Uterus (tissue), 3 donors: ENCODE measurements at regions not wholly inside any gene's neighbourhood (a gene's known extent, or its start where the extent isn't known, plus 50 kb on each side); places are given as distances from the start of the nearest gene placed in this dataset.

Experiments used
- DNase-seq, 2 donors: peaks; one replicate each; pipeline ENCODE4 v3.0.0-alpha.2; 2019 to 2020
- H3K27ac ChIP-seq, 2 donors: fragments of 200-600 bp; sonication (generic); 1 replicate in 1 of 2; 2 replicates in 1 of 2; pipeline ENCODE4 v1.5.1; 2016 to 2018
- H3K27me3 ChIP-seq, 2 donors: fragments of 200-600 bp; sonication (generic); one replicate each; pipeline ENCODE4 v1.5.1; 2018 to 2019; ENCODE audit warnings: control low read depth in 1 of 2
- H3K36me3 ChIP-seq, 2 donors: fragments of 200-600 bp; sonication (generic); one replicate each; pipeline ENCODE4 v1.5.1; 2019; ENCODE audit warnings: control low read depth in 1 of 2
- H3K4me1 ChIP-seq, 2 donors: fragments of 200-600 bp; sonication (generic); one replicate each; pipeline ENCODE4 v1.5.1; 2018 to 2019; ENCODE audit warnings: control low read depth in 1 of 2
- H3K4me3 ChIP-seq, 2 donors: fragments of 200-600 bp; sonication (generic); 1 replicate in 1 of 2; 2 replicates in 1 of 2; pipeline ENCODE4 v1.5.1; 2018 to 2019; ENCODE audit warnings: mild to moderate bottlenecking in 1 of 2
- H3K9me3 ChIP-seq, 2 donors: fragments of 200-600 bp; sonication (generic); one replicate each; pipeline ENCODE4 v1.5.1; 2019; ENCODE audit warnings: control low read depth in 1 of 2
- POLR2A ChIP-seq, 2 donors: fragments of 450-650 bp; IDR thresholded peaks; one replicate each; pipeline ENCODE4 v1.6.1; 2016; ENCODE audit warnings: antibody characterized with exemption in 2 of 2, mild to moderate bottlenecking in 1 of 2, moderate library complexity in 1 of 2
- intact Hi-C: fragments of 100-400 bp; cut with DNase I; formaldehyde crosslinking; loops from one replicate; pipeline ENCODE4 v1.15.1; 2023; ENCODE audit warnings: low total_unique reads
- TF ChIP-seq, protein P1 (sequence below), 4 experiments: fragments of 200-600 bp in 2 of 4; fragments of 450-650 bp in 2 of 4; sonication (generic) in 2 of 4; IDR thresholded peaks; one replicate each; pipeline ENCODE4 v1.5.1; 2016 to 2019; ENCODE audit warnings: antibody characterized with exemption in 4 of 4, mild to moderate bottlenecking in 2 of 4, moderate library complexity in 1 of 4
- donor health status: DM: yes; HTN: yes; CAD: no.

DNA sequence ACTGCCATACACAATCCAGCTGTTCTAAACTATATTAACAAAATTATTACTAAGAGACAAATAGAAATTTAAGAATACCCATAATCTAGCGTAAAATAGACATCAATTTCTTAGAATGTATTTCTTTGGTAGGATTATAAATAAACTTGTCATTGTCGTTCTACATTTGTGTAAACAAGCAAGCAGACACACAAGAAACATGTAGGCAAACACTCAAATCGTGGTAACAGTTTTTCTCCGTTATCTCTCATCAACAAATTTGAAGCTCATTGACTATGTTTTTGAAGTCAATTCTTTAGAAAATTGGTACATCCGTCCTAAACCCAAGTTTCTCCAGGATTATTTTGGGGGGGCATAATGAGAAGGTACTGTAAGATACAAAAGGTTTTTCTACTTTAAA lies 832.2 kb downstream of the DTWD2 start:
- intact Hi-C loops = no loop called here
- H3K27me3 ChIP-seq = no peaks in the 10 kb centered on the region
- H3K4me1 ChIP-seq = no peaks in the 10 kb centered on the region
- no peak overlapping the region for H3K27ac ChIP-seq
- H3K36me3 ChIP-seq = no peaks in the 10 kb centered on the region
- no peaks in the 10 kb centered on the region for H3K9me3 ChIP-seq
- no peak for TF ChIP-seq POLR2A (IDR thresholded peaks at IDR 0.05)
- TF ChIP-seq, protein P1, sequence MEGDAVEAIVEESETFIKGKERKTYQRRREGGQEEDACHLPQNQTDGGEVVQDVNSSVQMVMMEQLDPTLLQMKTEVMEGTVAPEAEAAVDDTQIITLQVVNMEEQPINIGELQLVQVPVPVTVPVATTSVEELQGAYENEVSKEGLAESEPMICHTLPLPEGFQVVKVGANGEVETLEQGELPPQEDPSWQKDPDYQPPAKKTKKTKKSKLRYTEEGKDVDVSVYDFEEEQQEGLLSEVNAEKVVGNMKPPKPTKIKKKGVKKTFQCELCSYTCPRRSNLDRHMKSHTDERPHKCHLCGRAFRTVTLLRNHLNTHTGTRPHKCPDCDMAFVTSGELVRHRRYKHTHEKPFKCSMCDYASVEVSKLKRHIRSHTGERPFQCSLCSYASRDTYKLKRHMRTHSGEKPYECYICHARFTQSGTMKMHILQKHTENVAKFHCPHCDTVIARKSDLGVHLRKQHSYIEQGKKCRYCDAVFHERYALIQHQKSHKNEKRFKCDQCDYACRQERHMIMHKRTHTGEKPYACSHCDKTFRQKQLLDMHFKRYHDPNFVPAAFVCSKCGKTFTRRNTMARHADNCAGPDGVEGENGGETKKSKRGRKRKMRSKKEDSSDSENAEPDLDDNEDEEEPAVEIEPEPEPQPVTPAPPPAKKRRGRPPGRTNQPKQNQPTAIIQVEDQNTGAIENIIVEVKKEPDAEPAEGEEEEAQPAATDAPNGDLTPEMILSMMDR (IDR thresholded peaks at IDR 0.05) = no peak
- no peak for DNase-seq
- no peak overlapping the region for H3K4me3 ChIP-seq

DNA sequence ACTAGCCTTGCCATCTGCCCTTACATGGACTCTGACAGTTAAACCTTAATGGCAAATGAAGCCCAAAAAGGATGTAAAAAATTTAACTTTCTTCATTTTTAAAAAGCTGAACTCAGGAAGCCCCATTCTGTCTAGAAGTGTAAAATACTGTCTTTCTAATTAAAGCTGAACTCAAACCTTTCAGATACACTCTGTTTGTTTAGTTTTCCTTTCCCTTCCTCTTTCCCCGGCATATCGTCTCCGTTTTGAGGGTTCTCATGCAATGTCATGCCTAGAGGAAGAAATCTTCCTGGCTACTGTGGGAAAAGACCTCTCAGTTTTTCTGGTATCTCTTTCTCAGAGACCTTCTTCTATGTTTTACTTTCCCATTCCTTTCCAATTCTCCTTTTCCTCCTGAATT lies 841.5 kb downstream of the DTWD2 start:
- H3K27me3 ChIP-seq = no peaks in the 10 kb centered on the region
- intact Hi-C loops = no loop called here
- H3K36me3 ChIP-seq = no peaks in the 10 kb centered on the region
- no peak overlapping the region for H3K4me3 ChIP-seq
- H3K4me1 ChIP-seq = no peaks in the 10 kb centered on the region
- H3K27ac ChIP-seq = no peak overlapping the region
- H3K9me3 ChIP-seq = no peaks in the 10 kb centered on the region
- no peak for DNase-seq
- TF ChIP-seq, protein P1 (IDR thresholded peaks at IDR 0.05) = no peak
- TF ChIP-seq POLR2A (IDR thresholded peaks at IDR 0.05) = no peak

DNA sequence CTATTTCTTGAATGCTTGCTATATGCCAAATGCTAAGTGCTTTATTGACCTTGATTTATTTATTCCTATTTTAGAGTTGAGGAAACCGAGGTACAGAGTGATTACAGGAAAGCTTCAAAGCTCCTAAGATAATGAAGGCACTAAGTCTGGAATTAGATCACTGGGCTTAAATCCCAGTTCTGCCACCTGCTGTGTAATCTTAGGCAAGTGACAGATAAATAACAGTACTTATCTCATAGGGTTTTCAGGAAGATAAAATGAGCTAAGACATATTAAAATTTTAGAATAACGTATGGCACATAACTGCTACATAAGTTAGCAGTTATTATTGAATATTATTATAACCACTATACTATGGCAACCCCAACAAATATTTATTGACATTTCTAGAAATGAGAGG lies 843.8 kb downstream of the DTWD2 start:
- TF ChIP-seq, protein P1 (IDR thresholded peaks at IDR 0.05) = no peak
- no peak for TF ChIP-seq POLR2A (IDR thresholded peaks at IDR 0.05)
- intact Hi-C loops = no loop called here
- no peaks in the 10 kb centered on the region for H3K36me3 ChIP-seq

DNA sequence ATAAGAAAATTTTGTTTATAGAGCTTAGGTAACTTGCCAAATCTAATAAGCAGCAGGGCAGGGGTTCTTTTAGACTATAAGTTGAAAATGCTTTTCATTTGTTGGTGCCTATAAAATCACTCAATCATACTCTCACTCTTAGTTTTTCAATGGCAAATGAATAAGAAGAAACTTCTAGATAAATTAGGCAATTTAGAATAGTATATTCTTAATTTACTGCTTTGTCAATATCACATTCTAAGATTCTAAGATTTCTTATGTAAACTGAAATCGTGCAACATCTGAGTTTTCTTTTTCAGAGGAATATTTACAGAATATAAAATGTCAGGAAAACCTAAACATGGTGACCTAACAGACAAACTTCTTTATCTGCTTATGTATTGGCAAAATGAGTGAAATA lies 849.0 kb downstream of the DTWD2 start:
- Histone ChIP-seq H3K36me3 (no peaks in the 10 kb centered on the region), H3K4me3 (no peak overlapping the region), H3K9me3 (no peaks in the 10 kb centered on the region), H3K27ac (no peak overlapping the region), H3K27me3 (no peaks in the 10 kb centered on the region), H3K4me1 (no peaks in the 10 kb centered on the region)
- intact Hi-C loops = no loop called here
- no peak for DNase-seq
- TF ChIP-seq, protein P1 (IDR thresholded peaks at IDR 0.05) = no peak
- no peak for TF ChIP-seq POLR2A (IDR thresholded peaks at IDR 0.05)

More for the DNA sequence above, 843.8 kb downstream of the DTWD2 start:
- Histone ChIP-seq H3K27ac (no peak overlapping the region), H3K27me3 (no peaks in the 10 kb centered on the region), H3K4me1 (no peaks in the 10 kb centered on the region), H3K4me3 (no peak overlapping the region), H3K9me3 (no peaks in the 10 kb centered on the region)
- DNase-seq = no peak

DNA sequence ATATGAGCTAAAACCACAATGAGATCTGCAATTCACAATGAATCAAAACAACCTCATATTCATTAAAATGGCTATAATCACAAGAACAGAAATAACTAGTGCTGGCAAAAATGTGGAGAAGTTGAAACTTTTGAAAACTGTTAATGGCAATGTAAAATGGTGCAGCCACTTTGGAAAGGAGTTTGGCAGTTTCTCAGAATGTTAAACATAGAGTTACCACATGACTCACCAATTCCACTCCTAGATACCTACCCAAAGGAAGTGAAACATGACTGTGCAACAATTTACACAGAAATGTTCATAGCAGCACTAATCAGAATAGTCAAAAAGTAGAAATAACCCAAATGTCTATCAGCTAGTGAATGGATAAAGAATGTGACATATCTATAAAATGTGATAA lies 862.2 kb downstream of the DTWD2 start:
- H3K9me3 ChIP-seq = no peaks in the 10 kb centered on the region
- H3K36me3 ChIP-seq = no peaks in the 10 kb centered on the region
- H3K4me1 ChIP-seq = no peaks in the 10 kb centered on the region
- H3K27ac ChIP-seq = no peak overlapping the region
- DNase-seq = no peak
- TF ChIP-seq, protein P1 (IDR thresholded peaks at IDR 0.05) = no peak
- TF ChIP-seq POLR2A (IDR thresholded peaks at IDR 0.05) = no peak
- no peak overlapping the region for H3K4me3 ChIP-seq
- intact Hi-C loops = no loop called here
- H3K27me3 ChIP-seq = no peaks in the 10 kb centered on the region
